ENCODE measurements at regions not wholly inside any gene's neighbourhood (a gene's known extent, or its start where the extent isn't known, plus 50 kb on each side); places are given as distances from the start of the nearest gene placed in this dataset.
"Not testable (repeated sequence)": the region's sequence is repeated elsewhere in the genome, so short reads cannot be mapped to it uniquely, and the experiment has no call there.

DNA sequence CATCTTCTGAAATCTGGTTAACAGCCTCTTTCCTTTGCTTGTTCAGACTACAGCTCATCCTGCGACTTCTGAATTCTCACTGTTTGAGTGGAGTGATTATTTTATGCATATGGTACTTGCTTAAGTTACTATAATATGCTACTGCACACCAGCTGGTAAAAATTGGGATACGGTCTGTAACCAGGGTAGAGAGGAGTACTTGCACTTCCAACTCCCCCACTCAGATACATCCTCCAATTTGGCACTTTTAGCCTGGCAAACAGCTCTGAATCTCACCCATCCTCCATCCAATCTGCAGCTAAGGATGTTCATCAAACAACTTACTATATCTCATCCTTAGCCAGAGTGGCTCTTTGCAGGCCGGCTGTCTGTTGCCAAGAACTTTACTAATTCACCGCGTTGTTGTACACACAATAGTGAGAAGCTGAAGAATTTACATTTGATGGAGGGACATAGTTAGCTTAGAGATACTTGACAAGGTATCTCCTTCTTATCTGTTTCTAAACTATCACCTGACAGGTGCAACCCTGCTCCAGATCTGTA, 1323.6 kb upstream of the ALCAM start:
- TF ChIP-seq, protein P1, sequence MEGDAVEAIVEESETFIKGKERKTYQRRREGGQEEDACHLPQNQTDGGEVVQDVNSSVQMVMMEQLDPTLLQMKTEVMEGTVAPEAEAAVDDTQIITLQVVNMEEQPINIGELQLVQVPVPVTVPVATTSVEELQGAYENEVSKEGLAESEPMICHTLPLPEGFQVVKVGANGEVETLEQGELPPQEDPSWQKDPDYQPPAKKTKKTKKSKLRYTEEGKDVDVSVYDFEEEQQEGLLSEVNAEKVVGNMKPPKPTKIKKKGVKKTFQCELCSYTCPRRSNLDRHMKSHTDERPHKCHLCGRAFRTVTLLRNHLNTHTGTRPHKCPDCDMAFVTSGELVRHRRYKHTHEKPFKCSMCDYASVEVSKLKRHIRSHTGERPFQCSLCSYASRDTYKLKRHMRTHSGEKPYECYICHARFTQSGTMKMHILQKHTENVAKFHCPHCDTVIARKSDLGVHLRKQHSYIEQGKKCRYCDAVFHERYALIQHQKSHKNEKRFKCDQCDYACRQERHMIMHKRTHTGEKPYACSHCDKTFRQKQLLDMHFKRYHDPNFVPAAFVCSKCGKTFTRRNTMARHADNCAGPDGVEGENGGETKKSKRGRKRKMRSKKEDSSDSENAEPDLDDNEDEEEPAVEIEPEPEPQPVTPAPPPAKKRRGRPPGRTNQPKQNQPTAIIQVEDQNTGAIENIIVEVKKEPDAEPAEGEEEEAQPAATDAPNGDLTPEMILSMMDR (IDR thresholded peaks at IDR 0.05; ENCODE audit: low read length) = not testable (repeated sequence)
- TF ChIP-seq EZH2 (optimal IDR thresholded peaks at IDR 0.05; ENCODE audit: low read depth, low read length); EZH2phosphoT487 (IDR thresholded peaks at IDR 0.05; ENCODE audit: low read length): not testable (repeated sequence)

Data from MM.1S (cell line).